Activated CD8-positive, alpha-beta memory T cell treated with anti-CD3 and anti-CD28 coated beads, Interleukin-2, amount 10 ng/mL, durations not matched to agents 7 days and 5 days (primary cell): ENCODE measurements at regions not wholly inside any gene's neighbourhood (a gene's known extent, or its start where the extent isn't known, plus 50 kb on each side); places are given as distances from the start of the nearest gene placed in this dataset.

ENCODE experiments used
- ATAC-seq: fragments of 150-1000 bp; cut with Tn5 transposase; one replicate; pipeline ENCODE4 v1.10.0; 2021; ENCODE audit warnings: moderate library complexity
- CTCF ChIA-PET: fragments of 350-600 bp; sonication (Branson Sonifier 250); formaldehyde crosslinking; loops from one replicate; lab custom pipeline; 2021; ENCODE audit warnings: antibody characterized with exemption; lab: Charles Lee
- DNase-seq: peaks from one replicate; pipeline ENCODE4 v3.0.0-alpha.2; 2020
- H3K27ac Mint-ChIP-seq: one replicate; pipeline ENCODE4 v1.8.0; 2021; ENCODE audit warnings: mild to moderate bottlenecking, mixed read lengths
- H3K27me3 Mint-ChIP-seq: one replicate; pipeline ENCODE4 v1.8.0; 2021; ENCODE audit warnings: mixed read lengths
- H3K36me3 Mint-ChIP-seq: one replicate; pipeline ENCODE4 v1.8.0; 2021; ENCODE audit warnings: mild to moderate bottlenecking, mixed read lengths
- H3K4me1 Mint-ChIP-seq: one replicate; pipeline ENCODE4 v1.8.0; 2021; ENCODE audit warnings: mixed read lengths
- H3K4me3 Mint-ChIP-seq: one replicate; pipeline ENCODE4 v1.8.0; 2021; ENCODE audit warnings: mild to moderate bottlenecking, moderate library complexity, mixed read lengths
- H3K9me3 Mint-ChIP-seq: one replicate; pipeline ENCODE4 v1.8.0; 2022; ENCODE audit warnings: low read depth, mixed read lengths

- Mint-ChIP-seq H3K4me1 (no peaks in the 10 kb centered on the region), H3K36me3 (no peaks in the 10 kb centered on the region), H3K4me3 (no peak overlapping the region), H3K27me3 (peaks cover 16% of the 10 kb centered on the region), H3K9me3 (peaks cover 2% of the 10 kb centered on the region), H3K27ac (no peak overlapping the region)
- ATAC-seq (no peak), DNase-seq (no peak)
- CTCF ChIA-PET = no interaction called here
Measured at GRCh38 chr14:55930016-55930784, 188.0 kb upstream of the PELI2 start.

GRCh38 chr14:55936691-55937090, 181.5 kb upstream of the PELI2 start:
- Mint-ChIP-seq H3K27me3 (peaks cover 5% of the 10 kb centered on the region), H3K27ac (no peak overlapping the region), H3K4me1 (no peaks in the 10 kb centered on the region), H3K9me3 (peaks cover 2% of the 10 kb centered on the region), H3K36me3 (no peaks in the 10 kb centered on the region), H3K4me3 (no peak overlapping the region)
- ATAC-seq = no peak
- CTCF ChIA-PET = no interaction called here
- no peak for DNase-seq

DNA sequence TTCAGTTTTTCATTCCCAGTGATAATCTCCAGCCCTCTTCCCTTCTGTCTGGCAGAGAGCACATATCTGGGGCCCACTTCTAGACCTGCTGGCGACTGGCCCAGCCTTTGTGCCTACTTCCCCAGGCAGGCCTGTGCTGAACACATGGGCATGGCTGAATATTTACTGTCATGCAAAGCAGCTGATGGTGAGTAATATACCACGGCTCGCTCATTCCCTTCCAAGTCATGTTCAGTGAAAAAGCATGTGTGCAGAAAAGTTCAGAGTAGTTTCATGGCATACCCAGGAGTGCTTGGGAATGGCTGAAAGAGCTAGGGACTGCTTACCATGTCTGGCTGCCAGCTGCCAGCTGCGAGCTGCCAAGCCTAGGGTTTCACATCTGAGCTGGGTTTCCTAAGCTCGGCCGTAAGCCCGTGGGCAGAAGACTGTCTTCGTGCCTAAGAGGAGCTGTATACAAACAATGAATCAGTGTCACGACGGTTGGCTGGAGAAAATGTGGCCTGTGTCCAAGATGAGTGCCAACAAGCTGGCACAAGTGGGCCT, 179.9 kb upstream of the PELI2 start:
- DNase-seq (no peak), ATAC-seq (no peak)
- H3K4me1 Mint-ChIP-seq = no peaks in the 10 kb centered on the region
- no peaks in the 10 kb centered on the region for H3K36me3 Mint-ChIP-seq
- H3K9me3 Mint-ChIP-seq = peaks cover 2% of the 10 kb centered on the region
- H3K27ac Mint-ChIP-seq = no peak overlapping the region
- CTCF ChIA-PET = no interaction called here
- H3K4me3 Mint-ChIP-seq = no peak overlapping the region
- H3K27me3 Mint-ChIP-seq = peaks cover 2% of the 10 kb centered on the region

DNA sequence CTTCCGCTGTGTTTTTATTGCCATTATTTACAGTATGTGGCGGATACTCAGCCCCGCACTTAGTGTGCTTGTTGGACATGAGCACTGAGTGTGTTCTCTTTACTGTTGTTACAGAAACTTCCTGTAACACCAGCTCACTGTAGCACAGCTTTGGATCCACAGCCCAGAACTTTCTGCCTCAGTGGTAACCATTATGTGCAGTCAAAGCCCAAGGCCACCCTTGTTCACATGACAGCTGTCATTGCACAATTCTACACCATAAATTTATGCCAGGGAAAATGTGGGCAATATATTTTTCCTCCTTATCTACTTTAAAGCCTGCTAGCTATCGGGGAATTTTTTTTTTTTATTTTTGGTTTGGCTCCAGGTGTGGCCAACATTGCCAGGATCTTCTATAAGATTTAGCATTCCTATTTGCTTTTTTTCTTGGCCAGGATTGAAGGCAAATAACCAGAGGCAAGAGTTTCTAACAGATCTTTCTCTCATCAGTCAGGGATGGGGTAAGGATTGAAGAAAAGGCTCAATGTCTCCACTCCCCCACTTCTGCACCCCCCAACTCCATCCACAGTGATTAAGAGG, 176.0 kb upstream of the PELI2 start:
- Mint-ChIP-seq H3K27me3 (peaks cover 2% of the 10 kb centered on the region), H3K36me3 (no peaks in the 10 kb centered on the region), H3K9me3 (no peaks in the 10 kb centered on the region), H3K4me1 (no peaks in the 10 kb centered on the region), H3K27ac (no peak overlapping the region), H3K4me3 (no peak overlapping the region)
- CTCF ChIA-PET = no interaction called here
- ATAC-seq = no peak
- no peak for DNase-seq

DNA sequence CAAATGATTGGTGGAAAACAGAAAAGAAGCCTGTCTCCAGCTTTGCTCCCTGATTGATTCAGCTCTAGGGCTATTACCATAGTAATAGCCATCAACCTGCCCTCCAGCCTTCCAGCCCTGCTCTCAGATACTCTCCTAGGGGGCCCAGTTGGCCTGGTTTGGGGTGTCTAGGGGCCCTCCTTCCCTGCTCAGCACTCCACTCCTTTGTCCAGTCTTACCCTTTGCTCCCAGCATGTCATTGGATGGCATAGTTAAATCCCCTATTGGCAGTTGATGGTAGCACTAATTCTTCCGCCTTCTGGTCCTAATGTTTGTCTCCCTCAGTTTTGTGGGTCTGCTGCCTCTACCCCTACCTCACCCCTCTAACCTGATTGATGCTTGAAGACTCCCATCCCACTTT, 175.4 kb upstream of the PELI2 start:
- no peak overlapping the region for H3K4me3 Mint-ChIP-seq
- CTCF ChIA-PET = no interaction called here
- no peaks in the 10 kb centered on the region for H3K4me1 Mint-ChIP-seq
- no peak for DNase-seq
- peaks cover 2% of the 10 kb centered on the region for H3K27me3 Mint-ChIP-seq
- H3K36me3 Mint-ChIP-seq = no peaks in the 10 kb centered on the region
- H3K27ac Mint-ChIP-seq = no peak overlapping the region
- no peak for ATAC-seq
- H3K9me3 Mint-ChIP-seq = no peaks in the 10 kb centered on the region

GRCh38 chr14:55944757-55945156, 173.5 kb upstream of the PELI2 start:
- H3K9me3 Mint-ChIP-seq = no peaks in the 10 kb centered on the region
- no peak overlapping the region for H3K4me3 Mint-ChIP-seq
- no peak for DNase-seq
- no peaks in the 10 kb centered on the region for H3K4me1 Mint-ChIP-seq
- ATAC-seq = no peak
- CTCF ChIA-PET = no interaction called here
- peaks cover 5% of the 10 kb centered on the region for H3K27me3 Mint-ChIP-seq
- H3K36me3 Mint-ChIP-seq = no peaks in the 10 kb centered on the region
- H3K27ac Mint-ChIP-seq = no peak overlapping the region

DNA sequence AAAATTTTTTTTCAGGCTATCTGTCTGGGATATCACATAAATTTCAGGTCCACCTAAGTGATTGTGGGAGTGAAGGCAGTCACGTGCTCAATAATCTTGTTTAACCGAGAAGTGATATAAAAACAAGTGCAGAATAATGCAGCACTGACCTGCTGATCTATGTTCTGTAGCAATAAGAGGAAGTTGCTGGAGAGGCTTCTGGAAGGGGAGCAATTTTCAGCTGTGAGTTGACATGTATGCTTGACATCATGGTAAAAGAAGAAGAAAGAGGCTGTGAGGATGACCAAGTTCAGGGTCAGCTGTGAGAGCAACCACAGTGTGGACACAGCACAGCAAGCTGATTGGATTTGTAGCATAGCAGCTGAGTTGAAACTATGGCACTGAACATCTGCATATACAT, 172.0 kb upstream of the PELI2 start:
- Mint-ChIP-seq H3K4me1 (no peaks in the 10 kb centered on the region), H3K27me3 (peaks cover 7% of the 10 kb centered on the region), H3K36me3 (no peaks in the 10 kb centered on the region), H3K27ac (no peak overlapping the region), H3K4me3 (no peak overlapping the region), H3K9me3 (no peaks in the 10 kb centered on the region)
- ATAC-seq (no peak), DNase-seq (no peak)
- CTCF ChIA-PET = interaction anchor here (0.9 to 1.0 kb wide), 2 partner anchors 11 to 19 kb away, joined by 3 read pairs; no protein-coding TSS in a partner anchor

GRCh38 chr14:55948399-55948798, 169.8 kb upstream of the PELI2 start:
- DNase-seq (no peak), ATAC-seq (no peak)
- Mint-ChIP-seq H3K27me3 (peaks cover 7% of the 10 kb centered on the region), H3K36me3 (no peaks in the 10 kb centered on the region), H3K27ac (no peak overlapping the region), H3K4me1 (no peaks in the 10 kb centered on the region), H3K4me3 (no peak overlapping the region), H3K9me3 (no peaks in the 10 kb centered on the region)
- CTCF ChIA-PET = no interaction called here

GRCh38 chr14:55949708-55950107, 168.5 kb upstream of the PELI2 start:
- Mint-ChIP-seq H3K27me3 (peaks cover 9% of the 10 kb centered on the region), H3K4me1 (no peaks in the 10 kb centered on the region), H3K4me3 (no peak overlapping the region), H3K36me3 (no peaks in the 10 kb centered on the region), H3K27ac (no peak overlapping the region), H3K9me3 (no peaks in the 10 kb centered on the region)
- CTCF ChIA-PET = no interaction called here
- ATAC-seq (no peak), DNase-seq (no peak)

- Mint-ChIP-seq H3K4me1 (no peaks in the 10 kb centered on the region), H3K9me3 (no peaks in the 10 kb centered on the region), H3K4me3 (no peak overlapping the region), H3K36me3 (no peaks in the 10 kb centered on the region), H3K27ac (no peak overlapping the region), H3K27me3 (peaks cover 10% of the 10 kb centered on the region)
- ATAC-seq (no peak), DNase-seq (no peak)
- CTCF ChIA-PET = no interaction called here
Measured at GRCh38 chr14:55950135-55950534, 168.1 kb upstream of the PELI2 start.

GRCh38 chr14:55951341-55952206, 166.6 kb upstream of the PELI2 start:
- Mint-ChIP-seq H3K36me3 (no peaks in the 10 kb centered on the region), H3K9me3 (no peaks in the 10 kb centered on the region), H3K27me3 (peaks cover 10% of the 10 kb centered on the region), H3K4me3 (no peak overlapping the region), H3K4me1 (no peaks in the 10 kb centered on the region), H3K27ac (no peak overlapping the region)
- CTCF ChIA-PET = no interaction called here
- ATAC-seq (no peak), DNase-seq (no peak)

GRCh38 chr14:55954108-55954507, 164.1 kb upstream of the PELI2 start:
- CTCF ChIA-PET = no interaction called here
- H3K27ac Mint-ChIP-seq = no peak overlapping the region
- no peaks in the 10 kb centered on the region for H3K9me3 Mint-ChIP-seq
- no peaks in the 10 kb centered on the region for H3K4me1 Mint-ChIP-seq
- H3K27me3 Mint-ChIP-seq = peaks cover 15% of the 10 kb centered on the region
- DNase-seq (no peak), ATAC-seq (no peak)
- H3K36me3 Mint-ChIP-seq = no peaks in the 10 kb centered on the region
- H3K4me3 Mint-ChIP-seq = no peak overlapping the region

GRCh38 chr14:55955175-55955574, 163.0 kb upstream of the PELI2 start:
- Mint-ChIP-seq H3K27me3 (peaks cover 12% of the 10 kb centered on the region), H3K9me3 (no peaks in the 10 kb centered on the region), H3K36me3 (no peaks in the 10 kb centered on the region), H3K27ac (no peak overlapping the region), H3K4me1 (no peaks in the 10 kb centered on the region), H3K4me3 (no peak overlapping the region)
- ATAC-seq = no peak
- CTCF ChIA-PET = no interaction called here
- DNase-seq = no peak
